HCT116 (cell line): ENCODE measurements at regions not wholly inside any gene's neighbourhood (a gene's known extent, or its start where the extent isn't known, plus 50 kb on each side); places are given as distances from the start of the nearest gene placed in this dataset.

ENCODE experiments used
- ATAC-seq: fragments of 200-7000 bp; cut with Tn5 transposase; 2 replicates; pipeline ENCODE4 v1.9.1; 2020; ENCODE audit warnings: mild to moderate bottlenecking, moderate library complexity
- BruUV-seq: library from RNA; stranded (reverse); fragments of 400-500 nt; replicated peaks from 2 replicates; lab custom pipeline; 2021; lab: Mats Ljungman, UMichigan
- CTCF ChIA-PET: fragments of 300-600 bp; sonication (Branson Sonifier 250); formaldehyde crosslinking; loops from one replicate; lab custom pipeline; 2021; ENCODE audit warnings: antibody characterized with exemption; lab: Charles Lee
- POLR2A ChIA-PET: fragments of 300-600, 350-600 bp; sonication (Branson Sonifier 250); formaldehyde crosslinking; loops from one replicate; lab custom pipeline; 2021; ENCODE audit warnings: antibody characterized with exemption; lab: Charles Lee
- RAD21 ChIA-PET, 2 experiments: fragments of 300-600 bp; sonication (Branson Sonifier 250); formaldehyde crosslinking; loops; one replicate each; lab custom pipeline; 2023; ENCODE audit warnings: low total read pairs in 2 of 2; ENCODE audit not compliant: uncharacterized antibody in 2 of 2, unreplicated experiment in 2 of 2, low non-redundant PET in 1 of 2; lab: Charles Lee
- DNase-seq: peaks from one replicate; pipeline ENCODE4 v3.0.0-alpha.2; 2010; ENCODE audit warnings: low read depth, low spot score
- H2AFZ ChIP-seq: fragments of 200-600 bp; shearing (Covaris generic), sonication (generic); 2 replicates; pipeline ENCODE4 v1.6.1; 2017; ENCODE audit warnings: low read depth, mixed run types, mixed read lengths, antibody characterized with exemption, low read length; ENCODE audit not compliant: poor library complexity, severe bottlenecking
- H3K27ac ChIP-seq: 2 replicates; pipeline ENCODE4 v1.5.1; 2012; ENCODE audit warnings: low read depth, low read length
- H3K27me3 ChIP-seq: fragments of 200-600 bp; sonication (generic); 2 replicates; pipeline ENCODE4 v1.6.1; 2016; ENCODE audit warnings: mixed run types, low read length, mixed read lengths; ENCODE audit not compliant: insufficient read depth
- H3K36me3 ChIP-seq, 2 experiments: fragments of 200-500 bp in 1 of 2; fragments of 200-600 bp in 1 of 2; sonication (Bioruptor generic) in 1 of 2; sonication (generic) in 1 of 2; 2 replicates each; pipeline versions ENCODE4 v1.5.1 to v1.6.1; 2014 to 2016; ENCODE audit warnings: low read length in 2 of 2, inconsistent platforms in 1 of 2, mixed read lengths in 1 of 2, mixed run types in 1 of 2; ENCODE audit not compliant: insufficient read depth in 2 of 2, control insufficient read depth in 1 of 2
- H3K4me1 ChIP-seq, 2 experiments: fragments of 200-600 bp in 1 of 2; sonication (generic) in 1 of 2; 2 replicates each; pipeline versions ENCODE4 v1.5.1 to v1.6.1; 2012 to 2017; ENCODE audit warnings: low read length in 2 of 2, inconsistent platforms in 1 of 2, mild to moderate bottlenecking in 1 of 2, mixed read lengths in 1 of 2, mixed run types in 1 of 2, moderate library complexity in 1 of 2; ENCODE audit not compliant: insufficient read depth in 2 of 2, control insufficient read depth in 1 of 2
- H3K4me2 ChIP-seq: fragments of 200-600 bp; sonication (generic); 2 replicates; pipeline ENCODE4 v1.6.1; 2017; ENCODE audit warnings: mixed run types, low read length, mixed read lengths
- H3K4me3 ChIP-seq, 2 experiments: fragments of 200-600 bp in 1 of 2; sonication (generic) in 1 of 2; replicated peaks in 1 of 2; 2 replicates each; pipeline ENCODE4 v1.5.1; 2011 to 2016; ENCODE audit warnings: low read length in 2 of 2, control low read depth in 1 of 2, low read depth in 1 of 2, mild to moderate bottlenecking in 1 of 2, mixed read lengths in 1 of 2, mixed run types in 1 of 2
- H3K79me2 ChIP-seq: fragments of 200-600 bp; sonication (generic); 2 replicates; pipeline ENCODE4 v1.6.1; 2017; ENCODE audit warnings: mild to moderate bottlenecking, mixed run types, low read length, moderate library complexity, mixed read lengths; ENCODE audit not compliant: insufficient read depth
- H3K9ac ChIP-seq: fragments of 200-600 bp; sonication (generic); 2 replicates; pipeline ENCODE4 v1.6.1; 2016; ENCODE audit warnings: low read length, mixed read lengths
- H3K9me2 ChIP-seq: fragments of 200-600 bp; sonication (generic), shearing (Covaris generic); 2 replicates; pipeline ENCODE4 v1.6.1; 2017; ENCODE audit warnings: mixed run types, mild to moderate bottlenecking, moderate library complexity; ENCODE audit not compliant: insufficient read depth
- H3K9me3 ChIP-seq, 2 experiments: fragments of 200-500 bp in 1 of 2; fragments of 200-600 bp in 1 of 2; sonication (Bioruptor generic) in 1 of 2; sonication (generic) in 1 of 2; 2 replicates each; pipeline ENCODE4 v1.6.1; 2014 to 2017; ENCODE audit warnings: low read length in 2 of 2, mixed read lengths in 2 of 2, inconsistent platforms in 1 of 2, low read depth in 1 of 2, mild to moderate bottlenecking in 1 of 2, mixed run types in 1 of 2, moderate library complexity in 1 of 2; ENCODE audit not compliant: control insufficient read depth in 1 of 2, insufficient read depth in 1 of 2
- H4K20me1 ChIP-seq: fragments of 200-600 bp; sonication (generic), shearing (Covaris generic); 2 replicates; pipeline ENCODE4 v1.6.1; 2017; ENCODE audit warnings: mixed run types, mild to moderate bottlenecking, moderate library complexity; ENCODE audit not compliant: insufficient read depth
- CBX3 ChIP-seq: IDR thresholded peaks from 2 replicates; pipeline ENCODE4 v1.6.1; 2012; ENCODE audit warnings: low read depth
- CEBPB ChIP-seq: IDR thresholded peaks from 2 replicates; pipeline ENCODE4 v1.6.1; 2012; ENCODE audit warnings: low read depth
- CTCF ChIP-seq, 3 experiments: fragments of 200-600 bp in 1 of 3; sonication (generic) in 1 of 3; IDR thresholded peaks in 2 of 3; conservative IDR thresholded peaks in 1 of 3; 2 replicates each; pipeline ENCODE4 v1.5.1; 2012 to 2017; ENCODE audit warnings: low read depth in 2 of 3, low read length in 2 of 3, antibody characterized with exemption in 1 of 3, borderline replicate concordance in 1 of 3, control low read depth in 1 of 3, mild to moderate bottlenecking in 1 of 3, mixed read lengths in 1 of 3, mixed run types in 1 of 3, moderate library complexity in 1 of 3; ENCODE audit not compliant: insufficient read depth in 1 of 3
- EZH2 ChIP-seq: fragments of 200-600 bp; sonication (generic); IDR thresholded peaks from 2 replicates; pipeline ENCODE4 v1.6.1; 2017; ENCODE audit warnings: antibody characterized with exemption, mixed run types
- EZH2phosphoT487 ChIP-seq: fragments of 200-600 bp; IDR thresholded peaks from 2 replicates; pipeline ENCODE4 v1.6.1; 2018; ENCODE audit warnings: antibody characterized with exemption, borderline replicate concordance
- FOSL1 ChIP-seq: IDR thresholded peaks from 2 replicates; pipeline ENCODE4 v1.6.1; 2012; ENCODE audit warnings: low read depth
- MAX ChIP-seq: IDR thresholded peaks from 2 replicates; pipeline ENCODE4 v1.6.1; 2012
- POLR2AphosphoS5 ChIP-seq: IDR thresholded peaks from 2 replicates; pipeline ENCODE4 v1.6.1; 2011; ENCODE audit warnings: mild to moderate bottlenecking, low read depth, low read length, moderate library complexity
- SP1 ChIP-seq: IDR thresholded peaks from 2 replicates; pipeline ENCODE4 v1.6.1; 2012; ENCODE audit warnings: low read depth
- TCF7L2 ChIP-seq: IDR thresholded peaks from 2 replicates; pipeline ENCODE4 v1.7.0; 2011; ENCODE audit warnings: borderline replicate concordance, inconsistent platforms; ENCODE audit not compliant: insufficient read depth, insufficient read length; ENCODE audit errors: extremely low read depth
- YY1 ChIP-seq: IDR thresholded peaks from 2 replicates; pipeline ENCODE4 v1.6.1; 2011; ENCODE audit warnings: low read length, low read depth, moderate library complexity, mild to moderate bottlenecking; ENCODE audit not compliant: insufficient replicate concordance; ENCODE audit errors: extremely low read depth
- ZFX ChIP-seq: fragments of 450-650 bp; IDR thresholded peaks from 2 replicates; pipeline ENCODE4 v1.6.1; 2017
- ZNF274 ChIP-seq: fragments of 200-500 bp; sonication (Bioruptor generic); IDR thresholded peaks from 2 replicates; pipeline ENCODE4 v1.6.1; 2014; ENCODE audit warnings: mild to moderate bottlenecking, low read depth, low read length, inconsistent platforms
- intact Hi-C: fragments of 100-400 bp; cut with micrococcal nuclease; formaldehyde crosslinking; loops from 2 replicates; pipeline ENCODE4 v1.10.0; 2022

GRCh38 chr11:86722748-86723147 is 50.3 kb upstream of the ME3 start:
- no peak overlapping the region for H3K4me3 ChIP-seq
- H3K27me3 ChIP-seq = no peaks in the 10 kb centered on the region
- intact Hi-C loops = no loop called here
- no peak overlapping the region for H3K27ac ChIP-seq
- TF ChIP-seq CBX3 (no peak), ZFX (no peak), SP1 (no peak), MAX (no peak), YY1 (no peak), CTCF (IDR thresholded peaks at IDR 0.05 in 2 of 3, conservative IDR thresholded peaks at IDR 0.05 in 1 of 3; ENCODE audit: borderline replicate concordance in 1 of 3, insufficient read depth in 1 of 3, low read depth in 2 of 3, low read length in 2 of 3) (no peak), CEBPB (no peak), POLR2AphosphoS5 (no peak), TCF7L2 (no peak), ZNF274 (no peak), EZH2 (no peak), EZH2phosphoT487 (no peak), FOSL1 (no peak)
- CTCF ChIA-PET = no interaction called here
- POLR2A ChIA-PET = no interaction called here
- no peaks in the 10 kb centered on the region for H4K20me1 ChIP-seq
- peaks cover 3 to 28% of the 10 kb centered on the region in 2 experiments; a peak in 3 of 4 replicates for H3K4me1 ChIP-seq
- no peak for ATAC-seq
- H3K9ac ChIP-seq = no peak overlapping the region
- H3K9me3 ChIP-seq = no peaks in the 10 kb centered on the region
- no peaks in the 10 kb centered on the region for H3K9me2 ChIP-seq
- H3K79me2 ChIP-seq = no peaks in the 10 kb centered on the region
- H3K36me3 ChIP-seq = no peaks in the 10 kb centered on the region
- BruUV-seq = no TSS peak
- no peak overlapping the region for H3K4me2 ChIP-seq
- DNase-seq = no peak
- H2AFZ ChIP-seq = no peak overlapping the region
- RAD21 ChIA-PET = no interaction called here
